ENCODE measurements at regions not wholly inside any gene's neighbourhood (a gene's known extent, or its start where the extent isn't known, plus 50 kb on each side); places are given as distances from the start of the nearest gene placed in this dataset.

DNA sequence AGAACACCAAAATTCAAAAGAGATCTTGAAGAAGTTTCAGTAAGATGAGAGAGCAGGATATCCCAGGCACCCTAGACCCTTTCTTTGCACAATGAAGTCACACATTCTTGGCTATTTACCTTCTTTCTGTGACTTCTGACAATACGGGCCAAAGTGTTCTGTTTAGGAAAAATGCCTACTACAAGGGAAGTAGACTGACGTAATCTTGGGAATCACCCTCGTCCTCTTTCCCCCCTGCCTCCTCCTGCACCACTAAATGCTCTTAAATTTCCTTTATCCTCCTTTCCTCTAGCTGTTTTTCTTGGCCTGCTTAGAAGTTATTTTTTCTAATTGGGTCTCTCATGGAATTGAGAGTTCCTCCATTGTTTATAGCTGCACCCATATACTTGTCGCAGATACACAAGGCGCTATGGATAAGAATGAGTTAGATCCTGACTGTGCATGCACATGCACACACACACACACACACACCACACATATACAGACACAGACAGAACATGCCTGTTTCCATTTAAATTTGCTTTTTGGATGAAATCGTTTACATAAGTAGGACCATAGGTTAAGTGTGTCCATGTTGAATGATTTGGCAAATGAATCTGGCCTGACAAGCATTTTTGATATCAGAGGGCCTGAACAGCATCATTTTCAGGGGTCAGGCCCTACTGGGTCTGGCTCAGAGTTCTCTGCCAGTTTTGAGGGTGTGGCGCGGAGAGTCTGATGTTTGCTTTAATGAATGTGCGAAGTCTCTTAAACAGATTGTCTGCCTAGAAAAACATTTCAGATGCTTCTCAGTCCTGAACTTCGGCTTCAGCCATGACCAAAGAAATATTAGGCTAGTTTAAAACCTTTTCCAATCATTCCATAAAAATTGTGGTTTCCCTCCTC is 131.9 kb upstream of the NT5C1B start:
- DNase-seq (no peak), ATAC-seq (no peak)
- H3K9me3 ChIP-seq (ENCODE audit: control insufficient read depth, low read length, poor library complexity, severe bottlenecking): no peaks in the 10 kb centered on the region
- H3K36me3 Mint-ChIP-seq (ENCODE audit: low read depth): peaks cover 5% of the 10 kb centered on the region
- no peak overlapping the region for H3K4me3 Mint-ChIP-seq
- no peaks in the 10 kb centered on the region for H3K4me1 Mint-ChIP-seq
- no peak overlapping the region for H3K27ac Mint-ChIP-seq
- no peaks in the 10 kb centered on the region for H3K27me3 Mint-ChIP-seq

DNA sequence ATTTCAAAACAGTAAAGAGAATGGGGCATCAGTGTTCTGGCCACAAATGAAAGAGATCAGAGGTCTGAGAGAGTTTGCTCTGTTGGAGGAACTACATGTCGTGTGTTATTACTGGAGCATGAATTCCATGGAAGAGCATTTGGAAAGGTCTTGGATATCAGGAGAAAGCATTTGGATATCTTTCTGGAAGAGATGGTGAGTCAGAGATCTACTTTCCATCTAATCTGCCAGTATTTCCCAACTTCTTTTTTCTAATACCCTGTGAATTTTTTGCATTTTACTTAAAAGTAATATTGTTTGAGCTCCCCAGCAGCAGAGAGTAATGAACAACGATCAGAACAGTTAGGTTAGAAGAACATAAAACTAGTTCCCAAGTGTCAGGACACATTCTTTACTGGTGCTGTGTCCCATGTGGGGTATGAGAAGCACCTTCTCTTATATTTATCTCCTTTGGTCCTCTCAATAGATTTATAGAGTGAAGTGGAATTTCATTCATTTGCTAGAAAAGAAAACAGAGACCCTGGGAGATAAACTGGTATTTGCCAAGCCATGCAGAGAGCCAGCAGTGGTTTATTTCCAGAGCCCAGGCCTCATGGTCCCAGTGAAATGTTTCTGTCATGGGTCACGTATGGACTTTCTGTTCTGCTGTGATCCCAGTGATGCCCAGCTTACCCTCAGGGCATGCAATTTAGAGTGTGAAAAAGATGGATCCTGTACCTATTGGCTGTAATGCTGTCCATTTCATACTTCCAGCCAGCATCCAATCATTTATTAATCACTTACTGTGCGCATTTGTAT is 130.8 kb upstream of the NT5C1B start:
- Mint-ChIP-seq H3K27me3 (no peaks in the 10 kb centered on the region), H3K27ac (no peak overlapping the region)
- ATAC-seq: no peak

DNA sequence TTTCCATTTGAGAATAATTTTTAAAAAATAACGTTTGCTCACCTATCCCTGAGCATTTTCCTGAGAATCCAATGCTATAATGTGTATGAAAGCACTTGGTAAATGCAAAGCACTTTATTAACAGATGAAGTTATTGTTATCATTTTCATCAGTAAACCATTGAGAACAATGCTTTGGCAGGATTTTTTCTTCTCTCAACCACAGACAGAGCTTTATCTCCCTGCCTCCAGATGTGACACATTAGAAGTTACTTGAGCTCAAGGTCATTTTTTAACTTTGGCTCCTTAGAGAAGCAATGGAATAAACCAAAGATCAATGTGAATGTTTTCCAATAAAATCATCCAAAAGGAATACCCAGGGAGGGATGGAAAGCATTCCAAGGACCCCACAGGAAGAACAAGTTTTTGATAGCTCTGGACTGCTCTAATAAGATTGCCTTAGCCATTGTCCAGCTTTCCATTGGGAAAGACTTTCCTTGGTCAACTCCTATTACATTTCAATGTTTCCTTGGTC is 118.9 kb upstream of the NT5C1B start:
- Mint-ChIP-seq H3K36me3 (ENCODE audit: low read depth) (peaks cover 2% of the 10 kb centered on the region), H3K27me3 (no peaks in the 10 kb centered on the region), H3K27ac (no peak overlapping the region), H3K4me3 (no peak overlapping the region), H3K4me1 (no peaks in the 10 kb centered on the region)
- no peaks in the 10 kb centered on the region for H3K9me3 ChIP-seq (ENCODE audit: control insufficient read depth, low read length, poor library complexity, severe bottlenecking)
- DNase-seq (no peak), ATAC-seq (no peak)

More for the DNA sequence above, 130.8 kb upstream of the NT5C1B start:
- no peaks in the 10 kb centered on the region for H3K9me3 ChIP-seq (ENCODE audit: control insufficient read depth, low read length, poor library complexity, severe bottlenecking)
- no peaks in the 10 kb centered on the region for H3K4me1 Mint-ChIP-seq
- no peak for DNase-seq
- H3K36me3 Mint-ChIP-seq (ENCODE audit: low read depth): peaks cover 5% of the 10 kb centered on the region
- no peak overlapping the region for H3K4me3 Mint-ChIP-seq

DNA sequence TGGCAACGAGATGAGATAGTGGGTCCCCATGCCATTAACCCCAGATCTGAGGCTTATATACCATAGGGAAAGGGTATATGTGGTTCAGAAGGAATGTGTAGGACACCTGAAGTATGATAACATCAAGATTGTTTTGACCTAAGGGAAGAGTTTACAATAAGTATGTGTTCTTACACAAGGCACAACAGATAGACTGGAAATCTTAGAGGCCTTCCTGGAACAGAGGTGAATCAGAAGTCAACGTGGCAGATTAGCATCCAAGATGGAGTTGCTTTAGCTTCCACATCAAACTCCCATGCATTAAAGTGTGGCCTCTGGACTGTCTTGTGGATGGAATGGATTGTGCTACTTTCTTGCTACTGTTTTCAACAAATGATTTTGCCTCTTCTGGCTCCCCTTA is 116.6 kb upstream of the NT5C1B start:
- DNase-seq: no peak
- no peaks in the 10 kb centered on the region for H3K4me1 Mint-ChIP-seq
- H3K36me3 Mint-ChIP-seq (ENCODE audit: low read depth): peaks cover 2% of the 10 kb centered on the region
- no peak overlapping the region for H3K4me3 Mint-ChIP-seq
- ATAC-seq: no peak
- H3K27me3 Mint-ChIP-seq: no peaks in the 10 kb centered on the region
- no peaks in the 10 kb centered on the region for H3K9me3 ChIP-seq (ENCODE audit: control insufficient read depth, low read length, poor library complexity, severe bottlenecking)
- H3K27ac Mint-ChIP-seq: no peak overlapping the region

DNA sequence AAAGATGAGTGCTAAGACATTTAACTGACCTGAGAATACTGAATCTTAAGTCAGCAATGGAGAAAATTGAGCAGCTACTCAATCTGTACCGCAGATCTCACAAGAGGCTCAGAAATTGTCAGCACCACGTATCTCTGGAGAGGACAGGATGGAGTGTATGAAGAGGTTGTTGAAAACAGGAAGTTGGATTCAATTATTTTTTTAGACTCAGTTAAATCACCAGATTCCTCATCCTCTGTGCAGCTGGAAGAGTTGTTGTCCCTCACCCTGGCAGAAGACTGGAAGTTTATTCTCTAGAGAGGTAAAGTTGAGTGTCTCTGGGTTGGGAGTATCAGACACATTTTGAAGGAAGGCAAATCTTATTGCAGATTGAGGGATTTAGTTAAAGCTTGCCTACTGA is 114.9 kb upstream of the NT5C1B start:
- DNase-seq (no peak), ATAC-seq (no peak)
- H3K27me3 Mint-ChIP-seq: no peaks in the 10 kb centered on the region
- no peak overlapping the region for H3K4me3 Mint-ChIP-seq
- no peaks in the 10 kb centered on the region for H3K4me1 Mint-ChIP-seq
- H3K36me3 Mint-ChIP-seq (ENCODE audit: low read depth): peaks cover 2% of the 10 kb centered on the region
- no peaks in the 10 kb centered on the region for H3K9me3 ChIP-seq (ENCODE audit: control insufficient read depth, low read length, poor library complexity, severe bottlenecking)
- no peak overlapping the region for H3K27ac Mint-ChIP-seq

DNA sequence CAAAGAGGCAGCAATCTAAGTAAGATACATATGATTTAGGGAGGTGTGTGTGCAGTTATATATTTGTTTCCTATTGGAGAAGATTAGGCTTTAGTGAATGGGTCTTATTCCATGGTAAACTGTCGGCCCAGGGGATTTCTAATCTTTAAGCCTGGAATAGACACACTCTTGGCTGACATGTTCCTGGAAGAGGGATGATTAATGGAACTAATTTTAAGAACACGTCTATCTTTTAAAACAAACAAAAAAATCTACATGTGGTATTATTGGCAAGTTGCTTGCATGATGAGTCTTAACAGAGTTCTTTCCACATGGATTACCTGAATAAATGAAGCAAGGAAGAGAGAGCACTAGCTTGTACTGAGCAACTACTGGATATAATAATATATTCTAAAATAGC is 114.2 kb upstream of the NT5C1B start:
- H3K27ac Mint-ChIP-seq: peak overlapping the region; percentile 45
- peaks cover 2% of the 10 kb centered on the region for H3K36me3 Mint-ChIP-seq (ENCODE audit: low read depth)
- no peak overlapping the region for H3K4me3 Mint-ChIP-seq
- no peak for DNase-seq
- H3K9me3 ChIP-seq (ENCODE audit: control insufficient read depth, low read length, poor library complexity, severe bottlenecking): no peaks in the 10 kb centered on the region
- no peaks in the 10 kb centered on the region for H3K27me3 Mint-ChIP-seq
- no peaks in the 10 kb centered on the region for H3K4me1 Mint-ChIP-seq
- no peak for ATAC-seq

DNA sequence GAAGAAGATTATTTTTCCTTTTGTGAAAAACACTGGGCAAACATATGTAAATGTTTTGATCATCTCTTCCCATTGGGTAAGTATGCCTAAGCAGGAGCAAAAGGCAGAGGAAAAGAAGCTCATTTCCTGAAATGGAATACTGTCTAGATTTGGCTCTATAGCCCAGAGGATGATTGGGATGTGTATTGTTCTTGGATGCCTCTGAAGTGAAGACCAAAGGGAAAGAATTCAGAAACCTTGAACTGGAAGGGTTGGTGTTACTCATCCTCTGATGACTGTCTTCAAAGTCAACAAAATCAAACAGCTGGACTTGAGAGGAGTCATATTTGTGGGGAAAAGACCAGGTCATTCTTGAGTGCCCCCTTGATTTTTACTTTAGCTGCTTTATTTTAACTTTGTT is 112.6 kb upstream of the NT5C1B start:
- no peaks in the 10 kb centered on the region for H3K27me3 Mint-ChIP-seq
- no peak for DNase-seq
- no peak overlapping the region for H3K4me3 Mint-ChIP-seq
- no peaks in the 10 kb centered on the region for H3K9me3 ChIP-seq (ENCODE audit: control insufficient read depth, low read length, poor library complexity, severe bottlenecking)
- no peak overlapping the region for H3K27ac Mint-ChIP-seq
- peaks cover 2% of the 10 kb centered on the region for H3K36me3 Mint-ChIP-seq (ENCODE audit: low read depth)
- no peak for ATAC-seq
- H3K4me1 Mint-ChIP-seq: no peaks in the 10 kb centered on the region

DNA sequence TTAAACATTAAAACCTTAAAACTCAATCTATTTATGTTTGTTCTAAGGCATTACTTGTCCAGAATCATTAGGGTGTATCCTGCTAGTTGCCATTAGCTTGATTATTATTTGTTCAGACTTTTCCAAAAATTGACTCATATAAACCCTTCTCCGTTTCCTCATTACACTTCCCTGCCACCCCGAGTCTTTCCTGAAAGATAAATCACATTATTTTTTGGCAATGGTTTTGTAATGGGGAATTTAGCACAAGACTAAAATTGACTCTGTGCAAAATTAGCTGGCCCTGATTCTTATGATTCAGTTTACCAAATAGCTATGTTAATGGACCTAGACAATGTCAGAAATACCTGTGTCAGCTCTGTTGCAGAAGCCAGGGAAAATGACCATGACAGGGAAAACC is 112.2 kb upstream of the NT5C1B start:
- Mint-ChIP-seq H3K36me3 (ENCODE audit: low read depth) (peaks cover 2% of the 10 kb centered on the region), H3K27me3 (no peaks in the 10 kb centered on the region), H3K4me3 (no peak overlapping the region), H3K4me1 (no peaks in the 10 kb centered on the region), H3K27ac (no peak overlapping the region)
- no peak for DNase-seq
- H3K9me3 ChIP-seq (ENCODE audit: control insufficient read depth, low read length, poor library complexity, severe bottlenecking): no peaks in the 10 kb centered on the region
- ATAC-seq: no peak

DNA sequence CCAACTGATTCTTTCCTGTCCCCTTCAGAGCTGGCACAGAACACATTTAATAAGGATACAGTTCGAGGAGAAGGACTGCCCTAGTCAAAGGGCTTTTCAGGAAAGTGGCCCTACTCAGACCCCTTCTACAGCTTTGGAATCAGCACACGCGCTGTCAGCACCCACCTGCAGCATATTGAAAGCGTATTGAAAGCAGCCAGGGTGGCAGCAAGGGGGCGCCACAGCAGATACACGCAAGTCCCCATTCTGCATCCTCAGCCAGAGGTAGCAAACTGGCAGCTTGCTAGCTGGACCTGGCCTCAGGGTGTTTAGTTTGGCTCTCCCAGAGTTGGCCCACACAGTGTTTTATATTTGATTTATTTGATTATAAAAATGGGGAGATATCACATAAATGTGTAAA is 101.0 kb upstream of the NT5C1B start:
- H3K4me3 Mint-ChIP-seq: no peak overlapping the region
- no peaks in the 10 kb centered on the region for H3K27me3 Mint-ChIP-seq
- ATAC-seq (no peak), DNase-seq (no peak)
- no peak overlapping the region for H3K27ac Mint-ChIP-seq
- no peaks in the 10 kb centered on the region for H3K36me3 Mint-ChIP-seq (ENCODE audit: low read depth)
- H3K9me3 ChIP-seq (ENCODE audit: control insufficient read depth, low read length, poor library complexity, severe bottlenecking): no peaks in the 10 kb centered on the region
- no peaks in the 10 kb centered on the region for H3K4me1 Mint-ChIP-seq

DNA sequence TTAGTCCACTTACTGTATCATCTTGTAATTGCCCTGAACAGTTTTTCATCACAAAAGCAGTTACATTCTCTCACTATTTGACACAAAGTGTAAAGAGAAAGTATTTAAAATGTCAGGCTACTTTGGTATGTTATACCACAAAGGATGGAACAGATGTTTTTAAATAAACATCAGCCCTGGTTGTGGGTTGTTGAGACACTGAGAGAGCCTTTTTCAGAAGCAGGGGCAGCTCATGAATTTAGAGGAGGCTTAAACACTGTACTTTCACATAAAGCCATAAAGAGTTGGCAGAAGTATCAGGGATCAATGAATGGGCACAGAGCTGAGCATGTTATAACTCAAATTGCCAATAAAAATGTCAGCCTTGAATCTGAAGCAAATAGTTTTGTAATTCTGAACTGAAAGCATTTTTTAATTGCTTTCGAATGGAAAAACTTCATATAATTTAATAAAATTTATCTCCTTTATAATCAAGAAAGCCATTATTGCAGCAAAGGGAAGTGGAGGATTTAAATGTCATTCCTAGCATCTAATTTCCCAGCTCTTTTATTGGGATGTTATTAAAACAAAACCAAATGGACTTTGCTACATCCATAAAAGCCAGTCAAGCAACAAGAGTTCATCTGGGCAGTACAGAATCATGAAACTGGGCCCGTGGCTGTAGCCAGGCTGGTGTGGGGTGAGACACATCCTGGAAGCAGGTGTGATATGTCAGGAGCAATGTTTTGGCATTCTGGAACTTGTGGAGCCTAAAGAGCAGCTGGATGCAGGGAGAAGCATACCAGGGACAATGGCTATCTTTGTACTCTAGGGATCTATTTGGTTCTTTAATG is 95.1 kb upstream of the NT5C1B start:
- H3K27me3 Mint-ChIP-seq: no peaks in the 10 kb centered on the region
- ATAC-seq (no peak), DNase-seq (no peak)
- no peak overlapping the region for H3K4me3 Mint-ChIP-seq
- no peaks in the 10 kb centered on the region for H3K9me3 ChIP-seq (ENCODE audit: control insufficient read depth, low read length, poor library complexity, severe bottlenecking)
- no peaks in the 10 kb centered on the region for H3K36me3 Mint-ChIP-seq (ENCODE audit: low read depth)
- H3K27ac Mint-ChIP-seq: no peak overlapping the region
- peaks cover 5% of the 10 kb centered on the region for H3K4me1 Mint-ChIP-seq

DNA sequence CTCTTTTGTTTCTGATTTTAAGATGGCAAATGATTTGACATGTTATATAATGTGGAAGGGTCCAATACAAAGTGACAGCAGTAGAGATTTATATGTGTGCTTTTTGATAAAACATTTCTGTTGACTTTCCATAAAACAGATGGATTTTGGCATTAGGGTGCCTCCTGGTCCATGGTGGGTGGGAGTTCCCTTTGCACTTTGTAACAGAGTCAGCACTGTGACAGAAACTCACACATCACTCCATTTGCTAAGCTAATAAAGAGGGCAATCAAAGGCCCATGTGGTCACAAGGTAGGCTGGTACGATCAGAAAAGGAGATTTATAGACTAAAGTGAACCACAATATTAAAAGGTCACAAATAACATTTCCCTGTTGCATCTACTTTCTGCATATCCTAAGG is 93.3 kb upstream of the NT5C1B start:
- Mint-ChIP-seq H3K4me3 (no peak overlapping the region), H3K4me1 (peaks cover 5% of the 10 kb centered on the region), H3K27ac (no peak overlapping the region), H3K36me3 (ENCODE audit: low read depth) (no peaks in the 10 kb centered on the region), H3K27me3 (no peaks in the 10 kb centered on the region)
- DNase-seq: no peak
- H3K9me3 ChIP-seq (ENCODE audit: control insufficient read depth, low read length, poor library complexity, severe bottlenecking): no peaks in the 10 kb centered on the region
- ATAC-seq: no peak

DNA sequence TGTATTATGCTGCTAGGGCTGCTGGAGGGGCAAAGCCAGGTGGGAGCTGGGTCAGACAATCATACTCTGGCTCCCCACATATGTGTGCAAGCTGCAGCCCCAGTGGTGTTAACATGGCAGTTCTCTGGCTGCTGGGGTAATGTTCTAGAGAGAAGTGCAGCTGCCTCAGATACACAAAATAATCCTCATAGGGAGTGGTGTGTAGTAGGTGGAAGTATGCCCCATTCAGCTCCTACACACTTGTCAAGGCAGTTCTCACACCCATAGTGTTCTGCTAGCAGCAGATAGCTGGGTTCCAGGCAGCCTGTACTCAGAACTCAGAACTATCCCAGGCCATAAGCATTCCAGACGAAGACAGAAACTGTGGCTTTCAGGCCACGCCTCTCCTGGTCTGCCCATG is 87.9 kb upstream of the NT5C1B start:
- Mint-ChIP-seq H3K27me3 (no peaks in the 10 kb centered on the region), H3K4me1 (peaks cover 2% of the 10 kb centered on the region), H3K36me3 (ENCODE audit: low read depth) (no peaks in the 10 kb centered on the region), H3K27ac (no peak overlapping the region), H3K4me3 (no peak overlapping the region)
- DNase-seq: no peak
- no peaks in the 10 kb centered on the region for H3K9me3 ChIP-seq (ENCODE audit: control insufficient read depth, low read length, poor library complexity, severe bottlenecking)
- no peak for ATAC-seq

DNA sequence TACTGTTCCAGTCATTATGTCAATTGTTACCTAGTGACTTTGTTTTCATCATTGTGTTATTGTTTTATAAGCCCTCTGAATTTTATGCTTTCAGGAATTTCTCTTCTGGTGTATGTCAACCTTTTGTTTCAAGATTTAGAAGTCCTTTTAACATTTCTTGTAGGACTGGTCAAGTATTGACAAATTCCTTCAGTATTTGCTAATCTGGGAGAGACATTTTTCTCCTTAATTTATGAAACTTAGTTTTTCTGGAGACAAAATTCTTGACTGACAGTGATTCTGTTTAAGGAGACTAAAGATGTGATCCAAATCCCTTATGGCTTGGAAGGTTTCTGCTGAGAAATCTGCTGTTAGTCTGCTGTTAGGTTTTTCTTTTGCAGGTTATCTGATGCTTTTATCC is 84.9 kb upstream of the NT5C1B start:
- H3K36me3 Mint-ChIP-seq (ENCODE audit: low read depth): no peaks in the 10 kb centered on the region
- no peak overlapping the region for H3K4me3 Mint-ChIP-seq
- DNase-seq (no peak), ATAC-seq (no peak)
- no peaks in the 10 kb centered on the region for H3K4me1 Mint-ChIP-seq
- no peaks in the 10 kb centered on the region for H3K27me3 Mint-ChIP-seq
- no peak overlapping the region for H3K27ac Mint-ChIP-seq
- no peaks in the 10 kb centered on the region for H3K9me3 ChIP-seq (ENCODE audit: control insufficient read depth, low read length, poor library complexity, severe bottlenecking)
